Trophoblast cell (in vitro differentiated cells and primary cell): ENCODE measurements at regions not wholly inside any gene's neighbourhood (a gene's known extent, or its start where the extent isn't known, plus 50 kb on each side); places are given as distances from the start of the nearest gene placed in this dataset.
A peak's percentile ranks its signal among the peaks of the same experiment; 100 is the strongest.

Experiments used
- DNase-seq, 2 donors: peaks; one replicate each; pipeline ENCODE4 v3.0.0-alpha.2; 2016
- H2AFZ ChIP-seq: 2 replicates; pipeline ENCODE4 v1.6.1; 2013; ENCODE audit warnings: low read length, moderate library complexity, mild to moderate bottlenecking; ENCODE audit not compliant: insufficient read depth, poor library complexity
- H2AK5ac ChIP-seq: 2 replicates; pipeline ENCODE4 v1.6.1; 2013; ENCODE audit warnings: mild to moderate bottlenecking, low read length
- H2BK120ac ChIP-seq: 2 replicates; pipeline ENCODE4 v1.6.1; 2013; ENCODE audit warnings: low read length, mild to moderate bottlenecking, moderate library complexity; ENCODE audit not compliant: insufficient read depth, poor library complexity
- H2BK12ac ChIP-seq: 2 replicates; pipeline ENCODE4 v1.6.1; 2013; ENCODE audit warnings: mild to moderate bottlenecking, low read length, moderate library complexity
- H2BK5ac ChIP-seq: 2 replicates; pipeline ENCODE4 v1.6.1; 2013; ENCODE audit warnings: low read length, low read depth, moderate library complexity, mild to moderate bottlenecking; ENCODE audit not compliant: poor library complexity
- H3K14ac ChIP-seq: 2 replicates; pipeline ENCODE4 v1.6.1; 2013; ENCODE audit warnings: mild to moderate bottlenecking, low read length
- H3K18ac ChIP-seq: 2 replicates; pipeline ENCODE4 v1.6.1; 2013; ENCODE audit warnings: mild to moderate bottlenecking, low read length
- H3K23ac ChIP-seq: 2 replicates; pipeline ENCODE4 v1.6.1; 2013; ENCODE audit warnings: low read length
- H3K27ac ChIP-seq: 2 replicates; pipeline ENCODE4 v1.5.1; 2013; ENCODE audit warnings: low read depth, mild to moderate bottlenecking, inconsistent platforms, low read length, moderate library complexity
- H3K27me3 ChIP-seq: 2 replicates; pipeline ENCODE4 v1.6.1; 2013; ENCODE audit warnings: inconsistent platforms, mild to moderate bottlenecking, low read length, moderate library complexity; ENCODE audit not compliant: insufficient read depth
- H3K36me3 ChIP-seq, 2 experiments: 1 replicate in 1 of 2; 2 replicates in 1 of 2; pipeline ENCODE4 v1.6.1; 2013; ENCODE audit warnings: low read length in 2 of 2, mild to moderate bottlenecking in 2 of 2, moderate library complexity in 1 of 2; ENCODE audit not compliant: insufficient read depth in 2 of 2, control insufficient read depth in 1 of 2
- H3K4ac ChIP-seq: 2 replicates; pipeline ENCODE4 v1.6.1; 2013; ENCODE audit warnings: low read depth, mild to moderate bottlenecking, low read length, moderate library complexity
- H3K4me1 ChIP-seq, 2 experiments: 1 replicate in 1 of 2; 2 replicates in 1 of 2; pipeline ENCODE4 v1.6.1; 2013; ENCODE audit warnings: low read length in 2 of 2, mild to moderate bottlenecking in 2 of 2, moderate library complexity in 1 of 2; ENCODE audit not compliant: insufficient read depth in 2 of 2, control insufficient read depth in 1 of 2
- H3K4me2 ChIP-seq: 2 replicates; pipeline ENCODE4 v1.6.1; 2013; ENCODE audit warnings: inconsistent platforms, mild to moderate bottlenecking, low read length, moderate library complexity
- H3K4me3 ChIP-seq: 2 replicates; pipeline ENCODE4 v1.5.1; 2013; ENCODE audit warnings: mild to moderate bottlenecking, low read depth, low read length, inconsistent platforms
- H3K79me1 ChIP-seq: one replicate; pipeline ENCODE4 v1.6.1; 2013; ENCODE audit warnings: low read length
- H3K79me2 ChIP-seq: 2 replicates; pipeline ENCODE4 v1.6.1; 2013; ENCODE audit warnings: low read length, mild to moderate bottlenecking; ENCODE audit not compliant: control insufficient read depth, insufficient read depth, poor library complexity
- H3K9ac ChIP-seq: 2 replicates; pipeline ENCODE4 v1.6.1; 2013; ENCODE audit warnings: mild to moderate bottlenecking, low read length
- H3K9me3 ChIP-seq: 2 replicates; pipeline ENCODE4 v1.6.1; 2013; ENCODE audit warnings: low read depth, mild to moderate bottlenecking, control low read depth, inconsistent platforms, low read length; ENCODE audit not compliant: insufficient read depth
- H4K12ac ChIP-seq: 2 replicates; pipeline ENCODE4 v1.6.1; 2013; ENCODE audit warnings: low read depth, mild to moderate bottlenecking, low read length, moderate library complexity
- H4K8ac ChIP-seq: 2 replicates; pipeline ENCODE4 v1.6.1; 2013; ENCODE audit warnings: low read depth, mild to moderate bottlenecking, low read length, moderate library complexity
- H4K91ac ChIP-seq: one replicate; pipeline ENCODE4 v1.6.1; 2013; ENCODE audit warnings: low read depth, mild to moderate bottlenecking, low read length, moderate library complexity
- WGBS: extraction: QIAGEN DNeasy Blood & Tissue Kit; methylation state at CpG from one replicate; pipeline ENCODE4 v1.1.7; 2013; ENCODE audit warnings: missing lambda C conversion rate; ENCODE audit not compliant: insufficient read length, insufficient coverage; ENCODE audit errors: extremely low coverage; 5-methylcytosine and 5-hydroxymethylcytosine counted together

GRCh38 chr4:162700358-162700757 lies 466.3 kb downstream of the NAF1 start:
- peaks cover 3% of the 10 kb centered on the region for H3K9me3 ChIP-seq
- no peaks in the 10 kb centered on the region for H3K79me1 ChIP-seq
- H2BK120ac ChIP-seq = no peak overlapping the region
- H2AK5ac ChIP-seq = no peak overlapping the region
- H3K14ac ChIP-seq = no peak overlapping the region
- no peak overlapping the region for H2BK5ac ChIP-seq
- no peaks in the 10 kb centered on the region for H3K36me3 ChIP-seq
- H3K27ac ChIP-seq = no peak overlapping the region
- H3K9ac ChIP-seq = no peak overlapping the region
- H2BK12ac ChIP-seq = no peak overlapping the region
- peaks cover 0 to 4% of the 10 kb centered on the region in 2 experiments for H3K4me1 ChIP-seq
- H3K4ac ChIP-seq = no peak overlapping the region
- no peaks in the 10 kb centered on the region for H3K79me2 ChIP-seq
- WGBS = no CpG with 5 or more reads among the region's 2 CpGs
- no peak overlapping the region for H2AFZ ChIP-seq
- no peak overlapping the region for H3K18ac ChIP-seq
- no peak overlapping the region for H4K8ac ChIP-seq
- no peak for DNase-seq
- no peak overlapping the region for H3K4me2 ChIP-seq
- H3K4me3 ChIP-seq = no peak overlapping the region
- no peak overlapping the region for H4K91ac ChIP-seq
- H3K27me3 ChIP-seq = no peaks in the 10 kb centered on the region
- no peak overlapping the region for H4K12ac ChIP-seq
- no peak overlapping the region for H3K23ac ChIP-seq

GRCh38 chr4:162699629-162700028 lies 467.1 kb downstream of the NAF1 start:
- WGBS = no CpG with 5 or more reads among the region's 1 CpG
- no peak overlapping the region for H3K18ac ChIP-seq
- H4K12ac ChIP-seq = no peak overlapping the region
- H3K9me3 ChIP-seq = peaks cover 3% of the 10 kb centered on the region
- peaks cover 0 to 4% of the 10 kb centered on the region in 2 experiments for H3K4me1 ChIP-seq
- no peak overlapping the region for H3K27ac ChIP-seq
- no peaks in the 10 kb centered on the region for H3K27me3 ChIP-seq
- no peak overlapping the region for H3K9ac ChIP-seq
- no peak overlapping the region for H3K4ac ChIP-seq
- H3K4me2 ChIP-seq = no peak overlapping the region
- no peak overlapping the region for H2BK12ac ChIP-seq
- no peak overlapping the region for H3K14ac ChIP-seq
- no peak overlapping the region for H2AK5ac ChIP-seq
- no peak overlapping the region for H3K23ac ChIP-seq
- no peaks in the 10 kb centered on the region for H3K36me3 ChIP-seq
- no peak overlapping the region for H2BK120ac ChIP-seq
- H3K79me2 ChIP-seq = no peaks in the 10 kb centered on the region
- no peak overlapping the region for H4K8ac ChIP-seq
- no peak overlapping the region for H4K91ac ChIP-seq
- H3K79me1 ChIP-seq = no peaks in the 10 kb centered on the region
- H3K4me3 ChIP-seq = no peak overlapping the region
- H2AFZ ChIP-seq = no peak overlapping the region
- no peak overlapping the region for H2BK5ac ChIP-seq
- no peak for DNase-seq

GRCh38 chr4:162685410-162685809 lies 481.3 kb downstream of the NAF1 start:
- Histone ChIP-seq H3K23ac (no peak overlapping the region), H2AFZ (no peak overlapping the region), H2BK5ac (no peak overlapping the region), H3K4me2 (no peak overlapping the region), H3K4me3 (no peak overlapping the region), H3K27ac (no peak overlapping the region), H4K91ac (no peak overlapping the region), H3K9ac (no peak overlapping the region), H2AK5ac (no peak overlapping the region), H3K18ac (no peak overlapping the region), H3K4me1 (no peaks in the 10 kb centered on the region), H3K9me3 (no peaks in the 10 kb centered on the region), H3K27me3 (no peaks in the 10 kb centered on the region), H4K8ac (no peak overlapping the region), H3K79me1 (no peaks in the 10 kb centered on the region), H2BK12ac (no peak overlapping the region), H4K12ac (no peak overlapping the region), H3K4ac (no peak overlapping the region), H3K14ac (no peak overlapping the region), H2BK120ac (no peak overlapping the region), H3K79me2 (no peaks in the 10 kb centered on the region), H3K36me3 (no peaks in the 10 kb centered on the region)
- WGBS = no CpG with 5 or more reads among the region's 1 CpG
- no peak for DNase-seq

GRCh38 chr4:162684998-162685397 lies 481.7 kb downstream of the NAF1 start:
- H2BK120ac ChIP-seq = no peak overlapping the region
- H3K14ac ChIP-seq = no peak overlapping the region
- H2AFZ ChIP-seq = no peak overlapping the region
- no peak overlapping the region for H3K18ac ChIP-seq
- H3K27ac ChIP-seq = no peak overlapping the region
- H3K9ac ChIP-seq = no peak overlapping the region
- H2AK5ac ChIP-seq = no peak overlapping the region
- no peak overlapping the region for H3K4me3 ChIP-seq
- no peak overlapping the region for H4K91ac ChIP-seq
- no peak overlapping the region for H4K8ac ChIP-seq
- peak in 1 of 2 donors; percentile 20 for DNase-seq
- H3K9me3 ChIP-seq = no peaks in the 10 kb centered on the region
- H2BK12ac ChIP-seq = no peak overlapping the region
- no peaks in the 10 kb centered on the region for H3K27me3 ChIP-seq
- H4K12ac ChIP-seq = no peak overlapping the region
- no peak overlapping the region for H3K4ac ChIP-seq
- H3K36me3 ChIP-seq = no peaks in the 10 kb centered on the region
- no peak overlapping the region for H3K23ac ChIP-seq
- H2BK5ac ChIP-seq = no peak overlapping the region
- H3K79me2 ChIP-seq = no peaks in the 10 kb centered on the region
- no peaks in the 10 kb centered on the region for H3K79me1 ChIP-seq
- no peaks in the 10 kb centered on the region for H3K4me1 ChIP-seq
- no peak overlapping the region for H3K4me2 ChIP-seq

GRCh38 chr4:162684371-162684700 lies 482.4 kb downstream of the NAF1 start:
- H4K12ac ChIP-seq = no peak overlapping the region
- no peak overlapping the region for H3K14ac ChIP-seq
- H4K8ac ChIP-seq = no peak overlapping the region
- no peak overlapping the region for H3K4ac ChIP-seq
- H3K4me3 ChIP-seq = no peak overlapping the region
- H2AFZ ChIP-seq = no peak overlapping the region
- H3K9me3 ChIP-seq = no peaks in the 10 kb centered on the region
- no peak overlapping the region for H2BK12ac ChIP-seq
- no peak overlapping the region for H2AK5ac ChIP-seq
- no peak overlapping the region for H2BK120ac ChIP-seq
- no peaks in the 10 kb centered on the region for H3K36me3 ChIP-seq
- H3K18ac ChIP-seq = no peak overlapping the region
- no peak overlapping the region for H3K27ac ChIP-seq
- H4K91ac ChIP-seq = no peak overlapping the region
- no peak overlapping the region for H3K23ac ChIP-seq
- H3K79me1 ChIP-seq = no peaks in the 10 kb centered on the region
- H3K79me2 ChIP-seq = no peaks in the 10 kb centered on the region
- H3K27me3 ChIP-seq = no peaks in the 10 kb centered on the region
- no peaks in the 10 kb centered on the region for H3K4me1 ChIP-seq
- no peak overlapping the region for H3K4me2 ChIP-seq
- DNase-seq = no peak
- no peak overlapping the region for H2BK5ac ChIP-seq
- H3K9ac ChIP-seq = no peak overlapping the region
